CD4-positive, alpha-beta T cell treated with Interferon alpha-2 for 1 hour (primary cell): ENCODE measurements at regions not wholly inside any gene's neighbourhood (a gene's known extent, or its start where the extent isn't known, plus 50 kb on each side); places are given as distances from the start of the nearest gene placed in this dataset.
A peak's percentile ranks its signal among the peaks of the same experiment; 100 is the strongest.
"Not testable (repeated sequence)": the region's sequence is repeated elsewhere in the genome, so short reads cannot be mapped to it uniquely, and the experiment has no call there.

ENCODE experiments used
- DNase-seq, 2 donors: peaks; one replicate each; pipeline ENCODE4 v3.0.0-alpha.2; 2020 to 2022

- no peak for DNase-seq
These were observed 69.4 kb downstream of the SAMD9 start for GRCh38 chr7:93048136-93048930.

DNA sequence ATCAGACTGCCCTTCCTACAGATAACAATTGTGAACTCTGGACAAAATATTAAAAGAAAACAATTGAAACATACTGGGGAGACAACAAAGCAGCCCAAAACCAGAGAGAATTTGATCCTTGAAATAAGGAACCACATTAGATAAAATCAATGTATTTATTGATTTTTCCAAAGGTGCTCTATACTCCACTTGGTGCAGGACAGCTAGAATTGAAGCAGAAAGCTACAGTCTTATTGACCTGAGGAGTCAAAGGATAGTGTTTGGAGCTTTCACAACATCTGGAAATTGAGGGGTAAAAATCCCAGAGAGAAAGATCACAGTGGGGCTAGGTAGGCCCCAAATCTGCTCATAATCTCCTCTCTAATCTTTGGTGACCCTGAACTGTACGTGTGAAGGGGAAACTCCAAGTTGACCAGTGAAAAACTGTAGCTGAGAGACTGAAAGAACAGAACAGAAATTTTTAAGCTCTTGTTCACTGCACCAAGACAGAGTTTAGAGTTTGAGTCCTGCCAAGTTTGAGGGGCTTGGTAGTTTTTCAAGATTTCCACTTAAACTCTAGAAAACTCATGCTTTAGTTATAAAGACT is 70.2 kb downstream of the SAMD9 start:
- no peak for DNase-seq

DNA sequence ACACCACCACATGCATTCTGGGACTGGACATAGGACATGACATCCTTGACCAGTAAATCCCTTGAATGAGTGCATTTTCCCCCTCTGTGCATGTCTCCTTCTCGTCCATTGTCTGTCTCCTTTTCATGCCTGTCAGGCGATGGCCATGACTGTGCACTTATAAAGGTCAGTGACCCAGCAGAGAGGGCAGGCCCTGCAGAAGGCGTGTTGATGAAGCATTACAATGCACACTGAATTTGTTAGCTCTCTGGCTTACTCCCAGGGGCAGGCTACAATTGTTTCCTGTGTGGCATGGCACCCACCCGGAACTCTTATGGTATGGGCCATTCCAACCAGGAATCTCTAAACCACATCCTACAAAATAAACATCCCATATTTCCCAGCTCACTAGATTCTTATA is 71.1 kb downstream of the SAMD9 start:
- no peak for DNase-seq

DNA sequence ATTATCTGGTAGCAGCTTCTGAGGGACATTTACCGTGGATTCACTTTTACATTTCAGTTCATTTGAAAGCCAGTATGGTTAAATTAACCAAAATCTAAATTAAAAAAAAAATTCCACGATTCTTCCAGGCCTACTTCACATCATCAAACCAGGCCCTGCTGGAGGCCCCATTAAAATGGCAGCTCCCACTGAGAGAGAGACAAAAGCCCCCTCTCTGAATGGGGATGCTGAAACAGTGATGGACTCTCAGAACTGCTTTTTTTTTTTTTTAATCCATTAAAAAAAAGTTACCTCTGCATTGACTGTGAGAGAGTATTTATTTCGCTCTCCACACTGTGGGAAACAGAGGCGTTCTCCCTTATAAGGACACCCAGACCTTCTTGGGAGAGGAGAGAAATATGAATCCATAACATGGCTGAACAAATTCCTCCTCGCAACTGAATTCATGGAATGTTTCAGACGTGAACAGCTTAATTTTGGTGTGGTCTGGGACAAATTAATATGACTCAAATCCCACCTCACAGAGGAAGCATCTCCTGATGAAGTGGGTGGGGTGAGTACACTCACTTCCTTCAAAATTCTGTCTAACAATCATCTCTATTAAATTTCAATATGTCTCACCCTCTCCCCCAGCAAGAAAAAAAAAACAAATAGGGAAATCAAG is 73.5 kb downstream of the SAMD9 start:
- DNase-seq: no peak

DNA sequence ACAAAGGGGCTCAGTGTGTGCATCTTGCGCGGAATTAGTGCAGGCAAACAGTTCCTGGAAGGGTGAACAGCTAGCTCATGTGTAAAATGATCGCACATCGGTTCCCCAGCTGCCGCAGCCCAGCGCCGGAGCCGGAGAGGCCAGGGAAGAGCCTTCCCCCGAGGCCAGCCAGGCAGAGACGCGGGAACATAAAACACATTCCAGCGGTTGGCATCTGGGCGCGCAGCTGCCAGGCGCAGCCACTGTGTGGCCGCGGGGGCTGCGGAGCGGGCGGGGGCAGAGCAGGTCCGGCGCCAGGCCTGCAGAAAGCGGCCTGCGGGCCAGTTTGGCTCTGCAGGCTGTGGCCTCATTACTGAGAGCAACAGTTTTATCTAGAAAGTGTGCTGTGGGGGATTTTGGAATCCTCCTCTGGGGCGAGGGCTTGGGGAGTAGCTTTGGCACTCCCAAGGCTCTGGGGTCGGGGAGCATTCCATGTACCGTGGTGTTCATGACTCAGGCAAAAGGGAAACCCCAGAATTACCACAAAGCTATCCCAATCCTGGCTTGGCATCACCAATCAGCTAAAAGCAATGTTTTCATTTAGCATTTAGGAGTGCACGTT is 74.3 kb downstream of the SAMD9 start:
- DNase-seq: no peak

- no peak for DNase-seq
These were observed 77.4 kb downstream of the SAMD9 start for GRCh38 chr7:93040355-93040754.

- no peak for DNase-seq
These were observed 78.0 kb downstream of the SAMD9 start for GRCh38 chr7:93039786-93040185.

DNA sequence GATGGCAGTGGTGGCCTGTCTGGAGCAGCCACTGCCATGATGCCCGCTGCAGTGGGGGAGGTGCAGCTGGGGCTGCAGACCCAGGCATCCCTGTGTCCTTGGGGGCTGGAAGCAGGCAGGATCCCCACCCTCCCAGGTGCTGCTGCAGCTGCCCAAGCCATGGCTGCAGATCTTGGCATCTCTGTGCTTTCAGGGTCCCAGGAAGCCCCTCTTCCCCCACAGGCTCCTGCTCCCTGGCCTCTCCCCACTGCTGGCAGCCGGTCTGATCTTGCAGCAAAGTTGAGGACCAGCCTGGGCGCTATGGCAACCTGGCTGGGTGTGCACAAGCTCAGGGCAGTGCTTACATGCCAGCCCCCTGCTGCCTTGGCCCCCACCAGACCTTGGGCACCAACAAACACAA is 78.5 kb downstream of the SAMD9 start:
- no peak for DNase-seq

DNA sequence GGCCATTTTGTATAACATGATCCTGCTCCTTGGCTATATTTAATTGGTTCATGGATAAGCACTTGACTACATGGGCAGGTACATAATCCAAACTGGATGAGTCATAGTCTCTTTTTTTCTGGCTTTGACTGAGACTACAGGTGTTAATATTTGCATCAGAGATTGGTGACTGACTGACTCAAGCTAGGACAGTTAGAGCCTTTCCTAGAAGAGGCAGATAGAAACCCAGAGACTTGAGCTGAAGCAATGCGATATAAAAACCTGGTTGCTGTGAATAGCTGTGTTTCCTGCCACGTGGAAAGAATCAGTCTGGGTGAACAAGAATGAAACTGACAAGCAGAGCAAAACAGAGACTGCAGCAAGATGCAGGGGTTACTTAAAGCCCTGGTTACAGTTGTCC is 81.0 kb downstream of the SAMD9 start:
- peak in 1 of 2 donors; percentile 7 for DNase-seq

DNA sequence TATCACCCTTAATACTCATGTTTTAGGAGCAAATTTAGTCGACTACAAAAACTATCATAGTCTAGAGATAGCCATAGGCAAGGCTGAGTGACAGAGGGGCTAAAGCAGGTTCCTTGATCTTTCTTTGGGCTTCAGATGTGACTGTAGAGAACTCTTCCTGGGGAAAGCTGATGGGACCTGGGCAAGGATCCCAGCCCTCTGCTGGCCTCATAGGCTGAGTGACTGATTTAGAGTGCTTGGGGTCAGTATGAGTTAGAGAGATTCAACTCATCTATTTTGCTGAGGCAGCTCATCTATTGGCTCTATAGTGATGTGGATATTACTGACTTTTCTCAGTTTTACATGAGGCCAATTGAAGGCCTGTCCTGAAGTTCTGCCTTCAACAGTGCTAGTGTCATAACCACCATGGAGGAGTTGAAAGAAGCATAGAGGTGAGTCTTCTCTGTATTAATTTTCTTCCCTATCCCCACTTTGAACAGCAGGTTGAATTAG is 81.6 kb downstream of the SAMD9 start:
- no peak for DNase-seq

DNA sequence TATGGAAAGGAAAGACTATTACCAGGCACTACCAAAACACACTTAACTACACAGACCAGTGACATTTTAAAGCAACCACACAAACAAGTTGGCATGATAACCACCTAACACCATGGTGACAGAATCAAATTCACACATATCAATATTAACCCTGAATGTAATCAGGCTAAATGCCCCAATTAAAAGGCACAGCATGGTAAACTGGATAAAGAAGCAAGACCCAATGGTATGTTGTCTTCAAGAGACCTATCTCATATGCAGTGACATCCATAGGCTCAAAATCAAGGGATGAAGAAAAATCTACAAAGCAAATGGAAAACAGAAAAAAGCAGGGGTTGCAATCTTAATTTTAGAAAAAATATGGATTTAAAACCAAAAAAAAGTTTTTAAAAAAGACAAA is 86.0 kb downstream of the SAMD9 start:
- no peak for DNase-seq

DNA sequence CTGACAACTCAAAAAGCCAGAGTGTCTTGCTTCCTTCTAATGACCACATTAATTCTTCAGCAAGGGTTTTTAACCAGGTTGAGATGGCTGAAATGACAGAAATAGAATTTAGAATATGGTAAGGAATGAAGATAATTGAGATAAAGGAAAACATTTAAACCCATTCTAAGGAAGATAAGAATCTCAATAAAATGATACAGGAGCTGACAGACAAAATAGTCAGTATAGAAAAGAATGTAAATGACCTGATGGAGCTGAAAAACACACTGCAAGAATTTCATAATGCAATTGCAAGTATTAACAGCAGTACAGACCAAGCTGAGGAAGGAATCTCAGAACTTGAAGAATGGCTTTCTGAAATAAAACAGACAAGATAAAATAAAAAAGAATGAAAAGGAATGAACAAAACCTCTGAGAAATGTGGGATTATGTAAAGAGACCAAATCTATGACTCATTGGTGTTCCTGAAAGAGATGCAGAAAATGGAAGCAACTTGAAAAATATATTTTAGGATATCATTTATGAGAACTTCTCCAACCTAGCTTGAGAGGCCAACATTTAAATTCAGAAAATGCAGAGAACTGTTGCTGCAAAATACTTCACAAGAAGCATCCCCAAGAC is 87.1 kb downstream of the SAMD9 start:
- no peak for DNase-seq

DNA sequence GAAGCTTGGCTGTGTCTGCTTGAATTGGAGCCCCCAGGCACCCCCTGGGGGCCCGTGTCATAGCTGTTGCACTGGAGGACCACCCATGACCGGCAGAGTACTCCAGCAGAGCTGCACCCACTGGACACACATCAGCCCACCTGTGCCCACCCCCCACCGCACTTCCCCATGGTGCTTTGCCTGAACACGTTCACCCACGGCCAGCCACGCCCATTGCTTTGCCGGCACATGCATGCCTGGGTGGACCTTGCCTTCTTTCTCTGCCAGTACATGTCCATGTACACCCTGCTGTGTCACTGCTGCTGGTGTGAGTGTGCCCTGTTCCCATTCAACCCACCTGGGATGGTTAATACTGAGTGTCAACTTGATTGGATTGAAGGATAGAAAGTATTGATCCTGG is 88.7 kb downstream of the SAMD9 start:
- no peak for DNase-seq

DNA sequence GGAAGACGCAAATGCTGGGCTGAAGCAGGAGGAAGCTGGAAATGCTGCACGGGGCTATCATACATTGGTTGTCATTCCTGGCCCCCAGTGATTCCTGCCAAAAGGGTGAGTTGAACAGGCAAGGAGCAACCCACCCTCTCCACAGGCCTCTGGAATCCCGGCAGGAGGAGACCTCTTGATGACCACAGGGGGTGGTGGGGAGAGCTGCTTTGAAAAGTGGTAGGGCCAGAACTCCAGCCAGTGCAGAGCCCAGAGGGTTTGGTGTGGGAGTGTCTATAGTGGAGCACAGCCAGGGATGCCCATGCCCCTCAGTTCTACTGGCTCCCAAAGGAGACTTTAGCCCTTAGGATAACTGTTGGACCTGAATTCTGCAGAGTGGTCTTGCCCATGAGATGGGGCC is 89.2 kb downstream of the SAMD9 start:
- no peak for DNase-seq

GRCh38 chr7:93027044-93027443 is 90.7 kb downstream of the SAMD9 start:
- DNase-seq: no peak

GRCh38 chr7:93026425-93026824 is 91.4 kb downstream of the SAMD9 start:
- DNase-seq: no peak

DNA sequence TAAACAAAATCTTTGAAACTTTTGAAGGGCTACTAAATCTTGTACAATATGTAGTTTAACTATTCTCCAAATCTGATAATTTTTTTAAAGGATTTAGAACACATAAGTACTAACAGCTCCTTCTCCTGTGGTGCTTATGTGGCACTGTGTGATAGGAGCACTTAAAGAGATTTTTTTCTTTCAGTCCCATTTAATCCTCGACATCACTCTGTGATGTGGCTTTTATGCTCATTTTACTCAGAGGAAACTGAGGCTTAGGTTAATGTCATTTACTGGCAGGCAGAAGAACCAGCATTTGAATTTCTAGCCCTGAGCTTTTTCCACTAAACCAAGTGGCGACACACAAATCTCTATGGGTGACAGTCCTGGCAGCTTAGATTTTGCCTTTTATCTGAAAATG is 92.4 kb downstream of the SAMD9 start:
- no peak for DNase-seq

DNA sequence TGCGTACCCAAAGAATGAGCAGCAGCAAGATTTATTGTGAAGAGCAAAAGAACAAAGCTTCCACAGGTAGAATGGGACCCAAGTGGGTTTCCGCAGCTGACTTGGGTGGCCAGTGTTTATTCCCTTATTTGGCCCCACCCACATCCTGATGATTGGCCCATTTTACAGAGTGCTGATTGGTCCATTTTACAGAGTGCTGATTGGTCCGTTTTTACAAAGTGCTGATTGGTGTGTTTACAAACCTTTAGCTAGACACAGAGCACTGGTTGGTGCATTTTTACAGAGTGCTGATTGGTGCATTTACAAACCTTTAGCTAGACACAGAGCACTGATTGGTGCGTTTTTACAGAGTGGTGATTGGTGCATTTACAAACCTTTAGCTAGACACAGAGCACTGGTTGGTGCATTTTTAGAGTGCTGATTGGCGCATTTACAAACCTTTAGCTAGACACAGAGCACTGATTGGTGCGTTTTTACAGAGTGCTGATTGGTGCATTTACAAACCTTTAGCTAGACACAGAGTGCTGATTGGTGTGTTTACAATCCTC is 94.8 kb downstream of the SAMD9 start:
- not testable (repeated sequence) for DNase-seq

- no peak for DNase-seq
These were observed 96.0 kb downstream of the SAMD9 start for GRCh38 chr7:93021748-93022147.

DNA sequence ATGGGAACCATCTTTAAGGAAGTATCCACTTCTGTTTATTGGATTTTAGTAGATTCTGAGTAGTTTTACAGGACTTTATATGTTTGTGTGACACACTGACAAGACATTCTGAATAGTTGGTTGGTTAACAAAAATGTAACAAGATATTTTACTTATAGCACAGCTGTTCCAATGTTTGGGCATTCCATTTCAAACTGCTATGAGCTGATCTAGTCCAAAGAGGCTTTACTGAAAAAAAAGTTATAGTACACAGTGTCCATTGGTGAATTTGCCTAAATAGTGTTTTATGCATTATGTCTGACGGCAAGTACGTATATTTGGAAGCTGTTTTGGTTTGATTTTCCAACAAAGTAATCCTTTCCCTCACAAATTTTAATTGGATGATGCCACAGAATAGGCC is 99.1 kb downstream of the SAMD9 start:
- no peak for DNase-seq

DNA sequence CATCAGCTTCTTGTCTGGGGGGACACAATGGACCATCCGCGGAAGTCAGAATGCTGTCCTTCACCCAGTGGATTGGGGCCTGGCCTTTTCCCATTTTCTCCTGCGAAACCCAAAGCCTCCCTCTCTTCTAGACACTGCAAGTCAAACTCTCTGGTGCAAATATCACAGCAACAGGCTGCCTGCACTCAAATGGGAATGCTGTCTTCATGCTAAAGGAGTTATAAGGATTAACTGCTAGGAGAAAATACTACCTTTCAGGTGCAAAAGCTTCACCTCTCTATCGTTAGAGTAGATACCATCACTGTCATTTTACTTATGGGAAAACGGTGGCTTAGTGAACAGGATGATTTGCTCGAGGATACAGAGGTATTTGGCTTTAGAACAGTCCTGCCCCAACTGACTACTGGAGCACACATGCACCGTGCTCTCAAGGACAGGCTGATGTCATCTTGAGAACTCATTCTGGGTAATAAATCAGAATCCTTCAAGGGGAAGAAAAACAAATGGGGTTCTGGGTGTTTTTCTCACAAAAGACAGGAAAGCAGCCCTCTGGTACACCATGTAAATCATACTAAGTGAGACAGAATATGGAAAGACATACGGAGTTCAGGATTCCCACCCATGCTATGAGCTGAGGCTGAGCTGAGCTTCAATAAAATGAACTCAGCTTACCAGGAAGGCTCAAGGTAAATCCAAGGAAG is 100.9 kb downstream of the SAMD9 start:
- DNase-seq: no peak

DNA sequence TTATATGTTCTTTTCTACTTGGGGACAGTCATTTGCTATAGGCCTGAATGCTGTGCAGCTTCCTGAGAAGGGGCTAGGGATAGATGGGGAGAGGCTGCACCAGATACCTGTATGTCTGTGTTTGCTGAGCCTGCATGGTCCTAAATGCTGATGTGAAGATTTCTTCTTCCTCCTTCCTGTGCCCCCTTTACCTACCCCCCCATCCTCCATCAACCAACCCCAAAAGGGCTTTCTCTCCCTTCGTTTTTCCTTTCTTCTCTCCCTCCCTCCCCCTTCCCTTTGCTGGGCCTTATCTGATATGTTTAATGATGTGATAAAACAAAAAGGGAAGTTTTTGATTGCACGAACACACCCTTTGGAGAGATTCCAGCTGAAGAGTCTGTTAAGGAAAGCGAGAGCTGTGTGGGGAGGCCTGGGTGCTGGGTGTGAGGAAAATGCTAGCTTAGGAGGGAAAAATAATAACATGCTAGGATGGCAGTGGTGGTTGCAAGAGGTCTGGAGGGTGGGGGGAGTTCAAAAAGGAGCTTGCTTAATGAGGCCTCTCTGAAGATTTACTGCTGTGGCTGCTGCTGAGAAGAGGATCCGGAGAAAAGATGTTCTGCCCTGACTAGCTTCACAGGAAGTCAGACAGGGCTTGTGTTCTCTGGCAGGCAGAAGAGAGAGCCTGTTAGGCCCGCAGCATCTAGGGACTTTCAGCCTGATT is 101.8 kb downstream of the SAMD9 start:
- no peak for DNase-seq
